Neural cell (in vitro differentiated cells): ENCODE measurements at regions not wholly inside any gene's neighbourhood (a gene's known extent, or its start where the extent isn't known, plus 50 kb on each side); places are given as distances from the start of the nearest gene placed in this dataset.

Source experiments
- H2AFZ ChIP-seq: fragments of 200-600, 300-800 bp; sonication (generic), shearing (Covaris generic); 2 replicates; pipeline ENCODE4 v1.6.0; 2014; ENCODE audit warnings: low read depth, mild to moderate bottlenecking, antibody characterized with exemption, low read length, moderate library complexity
- H3F3A ChIP-seq: fragments of 200-600 bp; shearing (Covaris generic); 2 replicates; pipeline ENCODE4 v1.6.1; 2016; ENCODE audit warnings: mild to moderate bottlenecking, moderate library complexity, mixed read lengths, antibody characterized with exemption, low read length; ENCODE audit not compliant: insufficient read depth, poor library complexity, severe bottlenecking
- H3K27ac ChIP-seq: fragments of 200-600, 300-800 bp; sonication (generic), shearing (Covaris generic); 2 replicates; pipeline ENCODE4 v1.5.1; 2014; ENCODE audit warnings: mild to moderate bottlenecking, low read length, moderate library complexity
- H3K27me3 ChIP-seq: fragments of 300-800, 200-600 bp; sonication (generic), shearing (Covaris generic); 2 replicates; pipeline ENCODE4 v1.6.0; 2014; ENCODE audit warnings: mild to moderate bottlenecking, low read depth, low read length, moderate library complexity; ENCODE audit not compliant: insufficient read depth
- H3K36me3 ChIP-seq: fragments of 300-800, 200-600 bp; sonication (generic), shearing (Covaris generic); 2 replicates; pipeline ENCODE4 v1.5.1; 2014; ENCODE audit warnings: mild to moderate bottlenecking, antibody characterized with exemption, low read length, moderate library complexity; ENCODE audit not compliant: insufficient read depth
- H3K4me2 ChIP-seq: fragments of 300-800, 200-600 bp; sonication (generic), shearing (Covaris generic); 2 replicates; pipeline ENCODE4 v1.6.0; 2014; ENCODE audit warnings: mild to moderate bottlenecking, low read length
- H3K4me3 ChIP-seq: fragments of 300-800, 200-600 bp; sonication (generic), shearing (Covaris generic); 2 replicates; pipeline ENCODE4 v1.5.1; 2014; ENCODE audit warnings: mild to moderate bottlenecking, low read length, moderate library complexity
- H3K79me2 ChIP-seq: fragments of 200-600 bp; shearing (Covaris generic); replicated peaks from 2 replicates; pipeline ENCODE4 v1.6.0; 2014; ENCODE audit warnings: mild to moderate bottlenecking, low read length, moderate library complexity; ENCODE audit not compliant: insufficient read depth
- H3K9ac ChIP-seq: fragments of 300-800, 200-600 bp; sonication (generic), shearing (Covaris generic); 2 replicates; pipeline ENCODE4 v1.6.1; 2016; ENCODE audit warnings: mild to moderate bottlenecking, low read length, mixed read lengths
- H3K9me2 ChIP-seq: fragments of 200-600 bp; shearing (Covaris generic); 2 replicates; pipeline ENCODE4 v1.6.1; 2016; ENCODE audit warnings: mild to moderate bottlenecking, low read length, mixed read lengths; ENCODE audit not compliant: insufficient read depth
- H3K9me3 ChIP-seq: fragments of 200-600, 300-800 bp; sonication (generic), shearing (Covaris generic); 2 replicates; pipeline ENCODE4 v1.6.1; 2016; ENCODE audit warnings: mild to moderate bottlenecking, mixed run types, low read length, moderate library complexity, mixed read lengths
- H4K20me1 ChIP-seq: fragments of 200-600 bp; shearing (Covaris generic); 2 replicates; pipeline ENCODE4 v1.6.1; 2016; ENCODE audit warnings: mild to moderate bottlenecking, mixed run types; ENCODE audit not compliant: insufficient read depth
- CTCF ChIP-seq: fragments of 450-650 bp; IDR thresholded peaks from 2 replicates; pipeline ENCODE4 v1.5.1; 2014; ENCODE audit warnings: antibody characterized with exemption, mild to moderate bottlenecking, moderate library complexity; ENCODE audit not compliant: poor library complexity, severe bottlenecking
- EP300 ChIP-seq: fragments of 450-650 bp; conservative IDR thresholded peaks from 2 replicates; pipeline ENCODE4 v1.6.1; 2014; ENCODE audit warnings: antibody characterized with exemption, mild to moderate bottlenecking, moderate library complexity; ENCODE audit not compliant: poor library complexity, severe bottlenecking
- MXI1 ChIP-seq: fragments of 450-650 bp; conservative IDR thresholded peaks from 2 replicates; pipeline ENCODE4 v1.6.1; 2014; ENCODE audit warnings: antibody characterized with exemption, mild to moderate bottlenecking; ENCODE audit not compliant: poor library complexity, severe bottlenecking
- POLR2AphosphoS5 ChIP-seq: IDR thresholded peaks from 2 replicates; pipeline ENCODE4 v1.6.1; 2012
- RAD21 ChIP-seq: fragments of 450-650 bp; conservative IDR thresholded peaks from 2 replicates; pipeline ENCODE4 v1.6.1; 2014; ENCODE audit warnings: antibody characterized with exemption, mild to moderate bottlenecking, moderate library complexity
- REST ChIP-seq: IDR thresholded peaks from 2 replicates; pipeline ENCODE4 v1.6.1; 2012; ENCODE audit warnings: borderline replicate concordance
- TAF1 ChIP-seq: IDR thresholded peaks from 2 replicates; pipeline ENCODE4 v1.6.1; 2012; ENCODE audit warnings: low read depth

GRCh38 chr6:144989319-144990107 lies 704.4 kb downstream of the UTRN start (continued):
- TF ChIP-seq REST = no peak
- TF ChIP-seq MXI1 = no peak
- no peak for TF ChIP-seq RAD21
- no peak for TF ChIP-seq EP300

- Histone ChIP-seq H4K20me1 (no peaks in the 10 kb centered on the region), H3K27ac (peak overlapping the region; percentile 50), H3K9ac (no peak overlapping the region), H3K27me3 (no peaks in the 10 kb centered on the region), H3K79me2 (no peaks in the 10 kb centered on the region), H2AFZ (no peak overlapping the region), H3K4me3 (peak overlapping the region; percentile 4), H3K9me3 (no peaks in the 10 kb centered on the region), H3K36me3 (no peaks in the 10 kb centered on the region), H3F3A (peaks cover 3% of the 10 kb centered on the region), H3K4me2 (no peak overlapping the region), H3K9me2 (no peaks in the 10 kb centered on the region)
- TF ChIP-seq EP300 = peak; percentile 75
- no peak for TF ChIP-seq TAF1
- TF ChIP-seq POLR2AphosphoS5 = peak; percentile 62
- no peak for TF ChIP-seq CTCF
- TF ChIP-seq MXI1 = no peak
Observed at GRCh38 chr6:144990784-144991183, 705.6 kb downstream of the UTRN start.

- H3K9me3 ChIP-seq = no peaks in the 10 kb centered on the region
- H2AFZ ChIP-seq = no peak overlapping the region
- no peaks in the 10 kb centered on the region for H3K27me3 ChIP-seq
- no peak overlapping the region for H3K9ac ChIP-seq
- TF ChIP-seq POLR2AphosphoS5 = no peak
- H3F3A ChIP-seq = peaks cover 3% of the 10 kb centered on the region
- H3K4me3 ChIP-seq = no peak overlapping the region
- no peaks in the 10 kb centered on the region for H3K79me2 ChIP-seq
- no peaks in the 10 kb centered on the region for H3K9me2 ChIP-seq
- no peak overlapping the region for H3K4me2 ChIP-seq
- no peak overlapping the region for H3K27ac ChIP-seq
- no peaks in the 10 kb centered on the region for H4K20me1 ChIP-seq
- no peaks in the 10 kb centered on the region for H3K36me3 ChIP-seq
Observed at GRCh38 chr6:144993870-144994269, 708.7 kb downstream of the UTRN start.
